ENCODE measurements at regions not wholly inside any gene's neighbourhood (a gene's known extent, or its start where the extent isn't known, plus 50 kb on each side); places are given as distances from the start of the nearest gene placed in this dataset.

DNA sequence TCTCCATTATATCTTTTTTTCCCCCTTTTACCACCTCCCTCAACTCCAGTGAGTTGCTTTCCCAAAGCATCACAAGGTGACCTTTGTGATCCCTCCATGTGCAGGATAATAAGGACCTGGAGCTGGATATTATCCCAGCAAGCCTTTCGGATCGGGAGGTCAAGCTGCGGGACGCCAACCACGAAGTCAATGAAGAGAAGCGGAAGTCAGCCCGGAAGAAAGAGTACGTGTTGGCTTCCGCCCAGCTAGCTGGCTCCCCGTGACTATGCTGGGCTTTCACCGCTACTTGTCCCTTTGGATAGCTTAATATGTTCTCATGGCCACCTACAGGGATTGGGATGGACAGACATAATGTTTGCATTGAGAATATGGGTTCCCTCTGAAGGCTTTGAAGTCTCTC, 273.7 kb upstream of the UMPS start:
- no peak for DNase-seq

DNA sequence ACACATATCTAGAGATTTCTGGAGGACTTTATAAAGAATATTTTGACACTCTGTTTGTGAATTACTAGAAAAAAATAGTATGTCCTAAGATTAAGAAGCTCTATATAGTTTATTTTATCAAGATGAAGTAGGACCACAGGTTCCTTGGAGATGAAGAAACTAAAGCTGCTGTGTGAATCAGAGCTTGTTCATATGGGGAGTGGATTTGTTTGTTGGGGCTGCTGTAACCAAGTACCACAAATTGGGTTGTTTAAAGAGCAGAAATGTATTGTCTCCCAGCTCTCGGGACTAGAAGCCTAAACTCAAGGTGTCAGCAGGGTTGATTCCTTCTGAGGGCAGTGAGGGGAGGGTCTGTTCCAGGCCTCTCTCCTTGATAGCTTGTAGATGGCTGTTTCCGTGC, 270.6 kb upstream of the UMPS start:
- DNase-seq: no peak

DNA sequence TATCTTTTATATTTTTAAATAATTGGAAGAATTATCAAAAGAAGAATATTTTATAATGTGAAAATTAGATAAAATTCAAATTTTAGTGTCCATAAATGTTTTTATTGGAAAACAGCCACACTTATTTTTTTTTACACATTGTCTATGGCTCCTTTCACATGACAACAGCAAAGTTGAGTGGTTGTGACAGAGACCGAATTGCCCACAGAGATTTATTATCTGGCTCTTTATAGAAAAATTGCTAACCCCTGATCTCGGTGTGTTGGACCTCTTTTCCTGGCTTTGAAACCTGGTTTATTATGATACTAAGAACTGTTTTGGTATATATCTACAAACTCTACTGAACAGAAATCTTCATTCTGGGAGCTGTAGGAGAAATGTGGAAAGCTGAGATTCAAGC, 269.1 kb upstream of the UMPS start:
- no peak for DNase-seq

DNA sequence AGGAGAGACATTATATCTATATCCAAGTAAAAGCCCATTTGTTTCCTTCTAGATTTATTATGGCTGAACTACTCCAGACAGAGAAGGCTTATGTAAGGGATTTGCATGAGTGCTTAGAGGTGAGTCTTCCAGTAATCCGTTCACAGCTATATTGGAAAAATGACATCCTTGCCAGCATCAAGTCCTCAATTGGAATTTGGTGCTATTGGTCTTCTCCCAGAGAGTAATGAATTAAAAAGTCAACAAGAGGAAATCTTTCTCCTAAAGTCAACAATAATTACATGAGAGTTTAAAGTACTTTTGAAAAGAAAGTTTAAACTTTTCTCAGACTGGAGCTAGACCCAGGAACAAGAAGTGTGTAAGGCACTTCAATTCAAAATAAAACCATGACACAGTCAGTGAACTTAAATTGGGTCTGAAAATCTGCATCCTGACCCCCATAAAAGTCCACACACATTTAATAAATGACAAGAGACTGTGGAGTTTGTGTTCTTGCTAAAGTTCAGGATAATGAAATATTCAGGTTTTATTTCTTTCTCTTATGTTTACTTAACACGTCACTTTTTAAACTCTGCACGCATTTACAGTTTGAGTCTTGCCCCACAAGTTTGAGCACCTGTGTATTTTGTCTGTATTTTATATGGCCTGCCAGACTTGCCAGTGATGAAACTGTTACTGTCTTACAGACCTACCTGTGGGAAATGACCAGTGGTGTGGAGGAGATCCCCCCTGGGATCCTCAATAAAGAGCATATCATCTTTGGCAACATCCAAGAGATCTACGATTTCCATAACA, 268.2 kb upstream of the UMPS start:
- DNase-seq: no peak

DNA sequence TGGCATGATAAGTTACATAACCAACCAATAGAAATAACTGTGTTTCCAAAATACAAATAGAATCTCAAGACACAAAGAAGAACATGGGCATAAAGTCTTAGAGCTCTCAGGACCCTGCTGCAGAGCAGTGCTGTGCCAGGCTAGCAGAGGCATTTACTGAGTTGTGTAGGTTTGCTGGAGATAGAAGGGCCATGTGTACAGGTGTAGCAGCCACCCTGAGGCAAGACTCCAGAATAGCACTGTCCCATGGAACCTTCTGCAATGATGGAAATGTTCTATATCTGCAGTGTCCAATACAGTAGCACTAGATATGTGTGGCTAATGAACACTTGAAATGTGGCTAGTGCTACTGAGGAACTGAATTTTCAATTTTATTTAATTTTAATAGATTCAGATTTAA, 267.0 kb upstream of the UMPS start:
- no peak for DNase-seq

DNA sequence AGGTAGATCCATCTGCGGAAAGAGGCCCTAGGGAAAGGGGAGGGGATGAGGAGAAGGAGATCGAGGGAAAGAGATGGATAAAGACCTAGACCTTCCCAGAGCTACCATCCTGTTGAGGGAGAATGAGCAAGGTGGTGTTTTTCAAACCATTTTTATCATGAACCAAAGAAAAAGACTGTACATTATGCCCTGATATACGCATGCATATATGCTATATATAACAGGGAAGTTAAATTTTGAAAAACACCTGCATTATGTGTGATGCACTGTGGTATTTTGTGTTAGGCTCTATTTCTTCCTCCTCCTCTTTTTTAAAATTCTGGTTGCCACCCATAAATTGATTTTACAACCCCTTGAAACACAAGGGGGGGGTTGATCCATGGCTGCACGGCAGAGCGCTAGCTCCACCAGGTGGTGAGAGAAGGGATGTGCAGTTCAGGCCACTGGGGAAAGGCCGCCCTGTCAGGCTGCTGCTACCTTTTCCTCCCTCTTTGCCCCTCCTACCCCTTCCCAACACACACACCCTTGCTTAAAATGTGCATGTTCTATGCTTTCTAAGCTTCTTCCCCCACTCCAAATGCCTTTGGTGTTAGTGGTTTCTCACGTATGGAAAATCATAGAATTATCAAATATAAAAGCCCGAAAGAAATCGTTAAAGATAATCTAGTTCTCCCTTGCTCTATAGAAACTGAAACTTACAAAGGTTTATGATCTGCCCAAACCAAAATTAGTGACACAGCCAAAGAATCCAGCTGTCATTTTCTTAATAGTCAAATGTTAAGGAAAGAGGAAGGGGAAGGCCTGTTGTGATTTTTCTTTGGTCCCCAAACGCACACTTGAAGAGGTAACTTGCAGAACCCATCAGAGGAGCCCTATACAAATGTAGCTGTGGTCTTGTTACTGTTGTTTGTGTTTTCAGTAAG, 262.0 kb upstream of the UMPS start:
- DNase-seq: peak; percentile 63

DNA sequence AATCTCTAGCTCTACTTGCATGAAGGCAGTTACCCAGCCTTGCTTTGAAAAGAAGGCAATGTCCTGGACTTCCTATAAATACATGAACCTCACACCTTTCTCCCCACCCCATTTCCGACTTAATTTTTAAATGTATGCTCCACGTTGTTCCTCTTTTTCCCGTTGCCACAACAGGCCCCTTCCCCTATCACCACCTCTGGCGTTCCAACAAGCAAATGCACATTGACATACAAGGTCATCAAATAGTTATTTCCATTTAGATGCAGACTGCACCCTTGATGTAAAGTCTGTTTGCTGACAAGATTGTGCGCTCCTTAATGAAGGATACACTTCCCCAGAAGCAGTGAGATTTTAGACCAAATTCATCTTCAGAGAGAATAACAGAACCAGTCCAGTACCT, 260.7 kb upstream of the UMPS start:
- DNase-seq: no peak

DNA sequence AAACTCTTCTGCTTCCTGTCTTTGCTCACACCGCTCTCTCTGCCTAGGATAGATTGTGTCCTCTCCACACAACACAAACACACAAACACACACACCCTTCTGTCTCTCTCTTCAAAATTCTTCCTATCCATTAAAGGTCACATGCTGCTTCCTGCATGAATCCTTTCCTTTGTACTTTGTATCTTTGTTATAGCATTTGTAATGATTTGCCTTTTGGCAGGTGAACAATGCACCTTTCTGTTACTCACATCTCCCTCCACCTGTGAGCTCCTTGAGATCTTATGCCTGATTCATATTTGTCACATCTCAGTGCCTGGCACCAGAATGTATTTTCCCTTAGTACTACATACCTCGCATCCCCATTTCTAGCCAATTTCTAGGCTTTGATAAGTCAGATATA, 251.4 kb upstream of the UMPS start:
- DNase-seq: no peak

DNA sequence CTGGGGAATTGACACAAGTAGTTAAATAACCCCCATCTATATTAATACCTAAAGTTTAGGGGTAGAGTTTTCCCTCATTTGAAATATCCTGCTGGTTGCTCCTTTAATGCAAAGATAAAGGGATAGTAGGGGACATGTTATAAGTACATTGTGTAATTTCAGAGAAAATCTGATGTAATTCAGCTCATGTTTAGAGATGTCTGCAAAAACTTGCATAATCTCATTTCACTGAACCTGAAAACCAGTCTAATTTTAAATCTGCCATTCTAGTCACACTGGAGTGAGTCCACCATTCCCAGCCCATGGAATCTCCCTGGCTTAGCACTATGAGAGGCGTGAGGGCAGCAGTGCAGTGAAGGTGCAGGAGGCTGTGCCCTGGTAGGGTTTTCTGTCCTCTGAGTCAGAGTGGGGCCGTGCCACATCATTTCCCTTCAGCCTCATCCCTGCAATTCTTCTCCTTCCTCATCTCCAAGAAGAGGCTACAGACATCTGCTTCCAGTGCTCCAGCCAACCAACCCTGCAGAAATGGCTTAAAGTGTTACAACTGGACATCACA, 246.3 kb upstream of the UMPS start:
- DNase-seq: no peak

DNA sequence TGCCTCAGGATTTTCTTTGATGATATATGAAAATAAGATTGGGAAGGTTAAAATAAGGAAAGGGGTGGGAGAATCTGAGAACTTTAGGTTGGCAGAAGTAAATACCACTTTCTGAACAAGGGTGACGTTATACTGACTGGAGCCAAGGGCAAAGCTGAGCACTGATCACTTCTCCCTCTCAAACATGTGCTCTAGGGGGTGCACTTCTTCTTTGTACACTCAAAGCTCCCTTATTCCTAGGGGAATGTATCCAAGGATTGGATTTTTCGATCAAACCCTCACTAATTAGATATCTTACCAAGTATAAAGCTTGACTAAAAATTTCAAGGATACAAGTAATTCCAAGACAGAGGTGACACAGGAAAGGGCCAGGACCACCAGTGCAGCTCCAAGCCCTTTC, 243.9 kb upstream of the UMPS start:
- no peak for DNase-seq

DNA sequence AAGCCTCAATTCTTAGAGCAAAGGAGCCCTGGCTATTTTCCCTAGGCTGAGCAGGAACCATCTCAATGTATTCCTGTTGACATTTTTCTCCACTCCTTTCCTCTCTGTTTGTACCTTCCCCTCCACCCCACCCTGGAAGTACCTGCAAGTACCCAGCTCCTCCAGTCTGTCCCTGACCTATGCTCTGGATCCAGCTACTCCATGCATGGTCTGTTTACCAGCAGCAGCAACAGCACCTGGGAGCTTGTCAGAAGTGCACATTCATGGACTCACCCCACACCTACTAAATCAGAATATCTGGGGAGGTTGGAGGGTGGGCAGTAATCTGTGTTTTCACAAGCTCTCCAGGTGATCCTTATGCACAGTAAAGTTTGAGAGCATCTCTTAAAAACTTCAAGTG, 240.7 kb upstream of the UMPS start:
- no peak for DNase-seq

DNA sequence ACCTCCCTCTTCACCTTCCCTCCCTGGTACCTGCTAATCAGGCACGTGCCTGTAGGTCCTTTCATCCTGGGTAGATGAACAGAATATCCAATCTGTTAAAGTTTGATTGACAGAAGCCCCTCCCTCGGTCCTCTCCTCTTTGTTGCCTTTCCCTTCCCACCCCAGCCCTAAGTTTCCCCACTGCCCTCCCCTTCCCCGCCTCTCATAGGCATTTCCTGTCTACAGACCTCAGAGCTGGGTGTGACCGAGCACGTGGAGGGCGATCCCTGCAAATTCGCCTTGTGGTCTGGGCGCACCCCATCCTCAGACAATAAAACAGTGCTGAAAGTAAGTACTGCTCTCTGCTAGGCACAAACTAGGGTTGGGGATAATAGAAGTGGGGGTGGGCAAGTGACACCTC, 239.2 kb upstream of the UMPS start:
- DNase-seq: no peak

DNA sequence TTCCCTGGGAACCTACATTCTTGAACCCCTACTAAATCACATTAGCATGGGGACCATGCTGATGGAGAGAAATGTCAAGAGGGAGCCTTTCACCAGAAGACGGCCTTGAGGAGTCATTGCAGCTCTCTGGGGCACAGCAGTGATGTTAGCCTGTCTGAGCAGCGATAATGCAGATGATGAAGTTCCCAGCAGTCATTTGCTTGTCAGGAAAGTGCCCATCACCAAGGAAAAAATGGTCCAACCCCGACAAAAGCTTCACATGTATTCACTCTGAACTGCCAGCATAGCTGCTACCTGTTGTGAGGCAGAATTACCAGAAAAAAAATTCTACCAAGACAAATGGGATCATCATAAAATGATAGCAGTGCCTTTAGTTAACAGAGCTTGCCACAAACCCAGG, 238.4 kb upstream of the UMPS start:
- DNase-seq: no peak

DNA sequence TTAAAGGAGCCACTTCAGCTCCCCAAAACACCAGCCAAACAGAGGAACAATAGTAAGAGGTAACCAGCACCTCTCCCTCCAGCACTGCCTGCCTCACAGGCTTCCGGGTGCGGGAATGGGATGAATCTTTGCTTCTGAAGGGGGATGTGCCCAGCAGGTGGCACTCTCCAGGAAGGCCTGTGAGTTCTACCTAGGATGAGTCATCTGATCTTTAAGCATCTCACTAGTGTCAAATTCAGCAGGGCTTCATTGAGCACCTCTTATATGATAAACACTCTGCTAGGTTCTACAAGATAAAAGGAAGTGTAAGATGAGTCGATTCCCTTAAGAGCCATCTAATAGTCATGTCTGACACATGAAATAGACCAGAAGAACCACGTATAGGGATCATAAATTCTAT, 237.4 kb upstream of the UMPS start:
- peak; percentile 43 for DNase-seq

DNA sequence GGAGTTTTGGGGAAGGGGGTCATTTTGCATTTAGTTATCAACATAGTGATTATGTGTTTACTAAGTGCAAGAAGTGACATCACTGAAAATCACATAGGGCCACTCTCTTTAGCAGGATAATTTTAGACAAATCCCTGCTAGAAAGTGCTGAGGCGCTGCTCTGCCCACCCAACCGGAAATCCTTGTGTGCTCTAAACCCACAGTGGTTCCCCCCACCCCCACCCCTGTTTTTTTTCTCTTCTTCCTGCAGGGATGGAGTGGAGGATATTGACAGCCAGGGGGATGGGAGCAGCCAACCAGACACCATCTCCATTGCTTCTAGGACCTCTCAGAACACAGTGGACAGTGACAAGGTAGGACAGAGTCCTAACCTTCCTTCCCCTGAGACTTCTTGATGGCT, 234.2 kb upstream of the UMPS start:
- DNase-seq: no peak

DNA sequence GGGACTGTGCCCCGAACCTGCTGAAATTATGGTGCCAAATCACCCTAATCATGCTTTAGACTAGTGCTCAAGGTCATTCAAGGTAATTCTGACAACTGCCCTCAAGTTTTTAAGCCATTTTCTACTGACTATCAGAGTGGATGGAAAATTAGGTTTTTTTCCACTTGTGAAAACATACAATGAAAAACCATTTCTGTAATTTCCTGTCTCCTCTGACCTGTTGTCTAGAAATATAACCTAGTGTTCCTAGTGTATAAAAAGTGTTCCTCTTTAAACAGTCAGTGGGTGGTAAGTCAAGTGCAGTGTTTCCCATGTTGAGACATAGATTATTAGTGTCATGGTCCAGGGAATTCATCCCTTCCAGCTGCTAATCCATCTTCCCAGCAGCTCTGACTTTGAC, 232.8 kb upstream of the UMPS start:
- DNase-seq: no peak

DNA sequence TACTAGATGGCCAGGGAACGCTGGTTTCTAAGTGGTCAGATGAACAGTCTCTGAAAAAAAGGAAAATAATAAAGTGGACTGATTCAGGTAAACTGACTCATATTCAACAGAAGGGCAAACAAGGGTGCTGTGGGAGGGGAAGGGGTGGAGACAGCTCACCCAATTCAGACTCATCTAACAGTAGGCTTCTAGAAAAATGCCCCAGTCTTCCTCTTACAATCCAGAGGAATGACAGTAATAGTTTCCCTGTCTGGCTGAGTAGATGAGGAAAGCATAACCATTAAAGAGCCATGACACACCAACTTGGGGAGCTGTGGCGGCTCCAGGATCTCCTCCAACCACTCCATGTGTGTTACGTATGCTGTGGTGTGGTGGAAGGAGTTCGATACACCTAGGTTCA, 231.4 kb upstream of the UMPS start:
- no peak for DNase-seq

DNA sequence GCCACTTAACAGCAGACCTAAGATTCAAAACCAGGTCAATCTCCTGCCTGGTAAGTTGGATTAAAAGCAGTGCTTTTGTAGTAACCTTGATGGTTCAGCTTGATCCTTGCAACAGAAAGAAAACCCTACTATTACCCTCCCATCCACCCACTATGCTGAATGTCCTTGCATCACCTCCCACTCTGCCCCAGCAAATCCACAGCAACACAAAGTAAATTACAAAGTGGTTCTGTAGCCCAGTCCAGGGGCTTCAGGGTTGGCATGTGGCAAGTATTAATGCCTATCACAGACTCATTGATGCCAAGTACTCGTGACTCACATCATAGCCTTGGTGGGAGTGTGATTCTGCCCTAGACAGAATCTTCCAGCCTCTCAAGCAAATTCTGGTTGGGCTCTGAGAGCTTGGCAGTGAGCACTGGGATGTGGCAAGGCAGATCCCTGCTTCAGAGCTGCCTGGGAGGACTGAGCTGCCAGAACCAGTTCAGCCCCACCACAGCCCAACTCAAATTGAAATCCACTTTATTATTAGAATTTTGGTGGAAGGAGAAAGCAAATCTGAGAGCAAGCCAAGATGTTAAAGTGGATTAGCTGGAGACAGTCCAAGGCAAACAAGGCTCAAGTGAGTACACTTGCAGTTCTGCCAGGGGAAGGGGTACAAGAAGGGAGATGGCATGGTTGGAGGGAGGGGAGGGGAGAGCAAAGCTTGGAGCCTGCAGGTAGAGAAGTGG, 225.8 kb upstream of the UMPS start:
- DNase-seq: peak; percentile 7

DNA sequence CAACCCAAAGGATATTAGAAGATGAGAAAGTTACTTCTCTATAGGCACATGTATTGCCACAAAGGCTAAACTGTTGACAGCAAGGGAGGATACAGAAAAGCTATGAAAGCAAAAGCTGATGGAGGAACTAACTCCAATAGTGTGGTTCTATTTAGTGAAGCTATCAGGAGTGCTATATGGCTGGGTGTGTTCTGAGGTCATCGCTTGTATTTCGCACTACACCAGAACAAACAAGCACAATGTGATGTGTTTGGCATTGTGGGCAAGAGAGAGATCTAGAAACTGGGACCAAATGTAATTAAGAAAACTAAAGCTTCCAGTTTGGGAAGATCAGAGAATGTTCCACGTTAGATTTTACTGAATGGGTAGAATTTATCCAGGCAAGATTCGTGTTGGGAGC, 220.4 kb upstream of the UMPS start:
- DNase-seq: no peak

DNA sequence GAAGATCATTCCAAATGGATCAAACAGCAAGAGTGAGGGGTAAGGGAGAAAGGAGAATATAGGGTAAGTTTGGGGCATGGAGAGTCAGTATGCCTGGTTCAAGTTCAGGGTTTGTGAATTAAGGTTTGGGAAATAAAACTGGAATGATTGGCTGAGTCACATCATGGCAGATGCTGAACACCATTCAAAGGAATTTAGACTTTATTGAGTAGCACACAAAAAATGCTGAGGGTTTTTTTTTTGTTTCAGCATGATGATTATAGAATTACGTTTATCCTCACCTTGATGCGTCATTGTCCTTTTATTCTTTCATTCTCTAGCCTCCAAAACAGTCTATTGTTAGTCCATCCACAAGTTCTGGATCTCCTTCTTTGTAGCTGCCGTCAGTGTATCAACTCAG, 220.0 kb upstream of the UMPS start:
- no peak for DNase-seq

DNA sequence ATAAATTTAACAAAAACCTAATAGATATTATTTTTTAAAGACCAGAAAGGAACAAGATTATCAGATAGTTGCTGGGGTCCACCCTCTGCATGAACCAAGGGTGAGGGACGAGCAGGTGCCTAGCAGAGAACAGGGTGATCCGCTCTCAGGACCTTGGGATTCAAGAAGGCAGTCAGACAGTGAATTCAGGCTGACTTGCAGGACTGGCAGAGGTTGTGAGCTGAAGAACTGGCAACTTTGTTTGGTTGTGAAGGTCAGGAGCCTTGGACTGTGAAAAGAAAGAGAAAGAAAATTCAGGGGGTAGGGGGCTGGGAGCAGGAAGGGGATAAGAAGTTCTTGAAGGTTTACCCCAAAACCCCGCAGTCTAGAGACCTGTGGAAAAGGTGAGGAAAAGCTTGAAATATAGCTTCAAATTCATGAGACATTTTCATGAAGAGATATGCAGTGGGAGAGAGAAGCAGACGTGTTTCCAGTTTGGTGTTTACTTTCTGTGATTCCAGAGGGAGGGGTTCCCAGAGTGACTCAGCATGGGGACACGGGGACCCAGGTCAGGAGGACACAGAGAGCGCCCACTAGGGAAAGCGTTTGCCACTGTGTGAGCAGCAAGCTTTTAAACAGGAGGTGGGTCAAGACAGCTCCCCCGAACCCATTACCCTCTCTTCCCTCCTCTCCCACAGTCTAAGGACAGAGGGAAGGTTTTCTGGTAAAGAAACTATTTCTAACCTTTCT, 217.2 kb upstream of the UMPS start:
- no peak for DNase-seq

DNA sequence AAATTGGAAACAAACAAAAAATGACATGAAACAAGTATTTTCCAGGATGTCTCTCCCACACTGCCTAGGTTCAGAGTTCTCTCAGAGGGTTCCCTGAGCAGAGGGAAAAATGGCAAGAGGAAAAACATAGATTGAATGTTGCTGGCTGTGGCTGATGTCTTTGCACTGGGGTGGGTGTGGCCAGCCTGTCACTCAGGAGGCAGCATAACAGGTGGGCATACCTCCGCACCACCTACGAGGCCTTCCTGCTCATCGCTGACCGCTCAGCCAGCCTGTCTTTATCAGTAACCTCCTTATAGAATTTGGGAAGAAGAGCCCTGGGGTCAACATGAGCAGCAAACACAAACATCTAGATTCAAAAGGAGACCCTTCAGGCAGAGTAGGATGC, 216.6 kb upstream of the UMPS start:
- no peak for DNase-seq

DNA sequence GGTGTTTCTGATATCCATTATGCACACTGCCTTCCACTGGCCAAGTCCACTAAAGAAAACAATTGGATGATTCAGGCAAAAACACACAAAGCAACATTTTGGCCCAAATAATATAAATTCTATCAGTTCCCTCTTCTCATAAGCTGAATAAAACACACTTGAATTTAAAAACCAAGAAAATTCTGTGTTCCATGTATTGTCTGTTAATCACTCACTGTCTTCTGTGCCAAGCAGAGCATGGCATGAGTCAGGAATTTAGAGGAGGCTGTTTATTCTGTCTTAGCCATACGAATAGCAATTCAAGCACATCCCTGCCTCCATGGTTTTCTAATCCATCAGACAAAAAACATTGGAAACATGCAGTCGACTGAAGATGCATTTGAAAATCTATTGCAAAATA, 215.6 kb upstream of the UMPS start:
- no peak for DNase-seq

Data from COR-L47 (cell line).